ENCODE measurements at regions not wholly inside any gene's neighbourhood (a gene's known extent, or its start where the extent isn't known, plus 50 kb on each side); places are given as distances from the start of the nearest gene placed in this dataset.

DNA sequence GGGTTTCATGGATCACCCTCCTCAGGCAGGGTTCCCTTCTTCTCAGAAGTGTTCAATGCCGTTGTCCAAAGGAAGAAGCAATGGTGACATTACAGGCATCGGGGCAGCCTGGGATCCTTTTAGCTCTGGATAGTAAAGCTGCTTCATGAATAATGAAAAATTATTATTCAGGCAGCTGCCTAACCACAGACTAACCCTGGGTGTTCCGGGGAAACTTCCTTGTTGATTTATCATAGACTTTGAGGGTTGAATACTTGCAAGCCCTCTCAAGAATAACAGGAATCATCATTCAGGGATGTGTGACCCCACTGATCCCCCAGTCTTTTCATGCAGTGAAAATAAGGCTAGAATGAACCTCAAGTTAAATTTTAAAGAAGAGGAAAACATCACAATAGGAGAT, 419.4 kb downstream of the MEIS1 start:
- CTCF ChIA-PET: no interaction called here
- no peaks in the 10 kb centered on the region for H3K4me1 ChIP-seq (ENCODE audit: control insufficient read depth, insufficient read depth, low read length)
- no peak overlapping the region for H2AFZ ChIP-seq (ENCODE audit: control insufficient read depth, low read depth, low read length)
- no peaks in the 10 kb centered on the region for H3K9me3 ChIP-seq (replicated peaks; ENCODE audit: control insufficient read depth, insufficient read depth, low read length)
- intact Hi-C loops (cut with micrococcal nuclease; ENCODE audit: unreplicated experiment) (no loop called here), in situ Hi-C loops (cut with MboI) (no loop called here)
- RAD21 ChIA-PET (ENCODE audit: unreplicated experiment): no interaction called here
- no peak overlapping the region for H3K9ac ChIP-seq (ENCODE audit: control insufficient read depth, insufficient read depth, low read length)
- no peaks in the 10 kb centered on the region for H3K79me2 ChIP-seq (ENCODE audit: control insufficient read depth, insufficient read depth, low read length)
- WGBS (ENCODE audit: insufficient coverage, insufficient replicate concordance, low lambda C conversion rate, missing lambda C conversion rate): 35% methylated on average over 3 of the region's 3 CpGs
- no TSS peak for BruUV-seq (replicated peaks)
- H3K27me3 ChIP-seq (replicated peaks in 1 of 2; ENCODE audit: control insufficient read depth in 2 of 2, insufficient read depth in 2 of 2, low read length in 1 of 2): no peaks in the 10 kb centered on the region; a peak in 1 of 4 replicates
- TF ChIP-seq CBX5 (IDR thresholded peaks at IDR 0.05; ENCODE audit: low read depth) (no peak), CREB1 (IDR thresholded peaks at IDR 0.05; ENCODE audit: low read depth) (no peak), NBN (IDR thresholded peaks at IDR 0.05) (no peak), RELA (IDR thresholded peaks at IDR 0.05; ENCODE audit: borderline replicate concordance, partially characterized antibody) (no peak), ZNF622 (IDR thresholded peaks at IDR 0.05) (no peak), MXI1 (IDR thresholded peaks at IDR 0.05; ENCODE audit: low read depth, low read length) (no peak), RAD21 (IDR thresholded peaks at IDR 0.05; ENCODE audit: insufficient read depth, low read depth, low read length) (no peak), RUNX3 (IDR thresholded peaks at IDR 0.05; ENCODE audit: low read length) (no peak), MTA2 (IDR thresholded peaks at IDR 0.05; ENCODE audit: low read depth) (no peak), STAT1 (conservative IDR thresholded peaks at IDR 0.05) (no peak), FOS (IDR thresholded peaks at IDR 0.05; ENCODE audit: borderline replicate concordance, extremely low read depth, insufficient read length) (no peak), NFIC (IDR thresholded peaks at IDR 0.05; ENCODE audit: low read depth, low read length) (no peak), CHD1 (IDR thresholded peaks at IDR 0.05; ENCODE audit: low read depth, low read length) (no peak), POLR2AphosphoS5 (IDR thresholded peaks at IDR 0.05; ENCODE audit: low read length) (no peak), SPI1 (IDR thresholded peaks at IDR 0.05; ENCODE audit: borderline replicate concordance, insufficient read depth, low read depth, low read length) (no peak), ZNF24 (IDR thresholded peaks at IDR 0.05) (no peak)
- SMC1A ChIA-PET (ENCODE audit: uncharacterized antibody, unreplicated experiment): no interaction called here
- H3K27ac ChIP-seq (ENCODE audit: control insufficient read depth, insufficient read depth): no peak overlapping the region
- H3K4me3 ChIP-seq: no peak overlapping the region
- no peak for FAIRE-seq
- no peak for ATAC-seq
- no peak for DNase-seq (ENCODE audit: low read depth, low spot score)
- H3K36me3 ChIP-seq (ENCODE audit: control insufficient read depth in 2 of 2, insufficient read depth in 2 of 2, low read length in 1 of 2): no peaks in the 10 kb centered on the region
- no peak overlapping the region for H3K4me2 ChIP-seq (ENCODE audit: control insufficient read depth, insufficient read depth)
- POLR2A ChIA-PET: no interaction called here
- H4K20me1 ChIP-seq (ENCODE audit: control insufficient read depth, insufficient read depth): no peaks in the 10 kb centered on the region

All from GM12878 (cell line).